ENCODE measurements at regions not wholly inside any gene's neighbourhood (a gene's known extent, or its start where the extent isn't known, plus 50 kb on each side); places are given as distances from the start of the nearest gene placed in this dataset.

- H3K4me3 ChIP-seq (ENCODE audit: low read length): no peak overlapping the region
- no peaks in the 10 kb centered on the region for H3K4me1 ChIP-seq (ENCODE audit: low read length)
- no peaks in the 10 kb centered on the region for H3K36me3 ChIP-seq (replicated peaks; ENCODE audit: low read depth, low read length)
- H3K79me2 ChIP-seq (ENCODE audit: low read length): no peaks in the 10 kb centered on the region
- H2AFZ ChIP-seq (ENCODE audit: low read depth, low read length): no peak overlapping the region
- H3K27ac ChIP-seq (ENCODE audit: low read length): no peak overlapping the region
- H3K4me2 ChIP-seq (ENCODE audit: low read length): no peak overlapping the region
- no peaks in the 10 kb centered on the region for H4K20me1 ChIP-seq (ENCODE audit: insufficient read depth, low read length)
- TF ChIP-seq EZH2phosphoT487 (IDR thresholded peaks at IDR 0.05; ENCODE audit: low read depth): no peak
- TF ChIP-seq, protein P1, sequence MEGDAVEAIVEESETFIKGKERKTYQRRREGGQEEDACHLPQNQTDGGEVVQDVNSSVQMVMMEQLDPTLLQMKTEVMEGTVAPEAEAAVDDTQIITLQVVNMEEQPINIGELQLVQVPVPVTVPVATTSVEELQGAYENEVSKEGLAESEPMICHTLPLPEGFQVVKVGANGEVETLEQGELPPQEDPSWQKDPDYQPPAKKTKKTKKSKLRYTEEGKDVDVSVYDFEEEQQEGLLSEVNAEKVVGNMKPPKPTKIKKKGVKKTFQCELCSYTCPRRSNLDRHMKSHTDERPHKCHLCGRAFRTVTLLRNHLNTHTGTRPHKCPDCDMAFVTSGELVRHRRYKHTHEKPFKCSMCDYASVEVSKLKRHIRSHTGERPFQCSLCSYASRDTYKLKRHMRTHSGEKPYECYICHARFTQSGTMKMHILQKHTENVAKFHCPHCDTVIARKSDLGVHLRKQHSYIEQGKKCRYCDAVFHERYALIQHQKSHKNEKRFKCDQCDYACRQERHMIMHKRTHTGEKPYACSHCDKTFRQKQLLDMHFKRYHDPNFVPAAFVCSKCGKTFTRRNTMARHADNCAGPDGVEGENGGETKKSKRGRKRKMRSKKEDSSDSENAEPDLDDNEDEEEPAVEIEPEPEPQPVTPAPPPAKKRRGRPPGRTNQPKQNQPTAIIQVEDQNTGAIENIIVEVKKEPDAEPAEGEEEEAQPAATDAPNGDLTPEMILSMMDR (IDR thresholded peaks at IDR 0.05; ENCODE audit: low read depth, low read length): no peak
- H3K27me3 ChIP-seq (ENCODE audit: low read depth, low read length): no peaks in the 10 kb centered on the region
- H3K9ac ChIP-seq (ENCODE audit: low read length): no peak overlapping the region
- H3K9me3 ChIP-seq (ENCODE audit: insufficient read depth, low read length): no peaks in the 10 kb centered on the region
Observed at GRCh38 chr2:58842501-58843155, 601.5 kb upstream of the FANCL start.

- Histone ChIP-seq H3K4me3 (ENCODE audit: low read length) (no peak overlapping the region), H3K36me3 (replicated peaks; ENCODE audit: low read depth, low read length) (no peaks in the 10 kb centered on the region), H3K79me2 (ENCODE audit: low read length) (no peaks in the 10 kb centered on the region), H3K27me3 (ENCODE audit: low read depth, low read length) (no peaks in the 10 kb centered on the region), H3K9ac (ENCODE audit: low read length) (no peak overlapping the region), H3K9me3 (ENCODE audit: insufficient read depth, low read length) (no peaks in the 10 kb centered on the region), H2AFZ (ENCODE audit: low read depth, low read length) (no peak overlapping the region), H3K4me2 (ENCODE audit: low read length) (no peak overlapping the region), H3K4me1 (ENCODE audit: low read length) (no peaks in the 10 kb centered on the region), H4K20me1 (ENCODE audit: insufficient read depth, low read length) (no peaks in the 10 kb centered on the region), H3K27ac (ENCODE audit: low read length) (no peak overlapping the region)
- no peak for TF ChIP-seq EZH2phosphoT487 (IDR thresholded peaks at IDR 0.05; ENCODE audit: low read depth)
- TF ChIP-seq, protein P1 (IDR thresholded peaks at IDR 0.05; ENCODE audit: low read depth, low read length): no peak
Observed at GRCh38 chr2:58834404-58834803, 593.3 kb upstream of the FANCL start.

GRCh38 chr2:58826795-58827194 lies 585.7 kb upstream of the FANCL start:
- no peak for TF ChIP-seq EZH2phosphoT487 (IDR thresholded peaks at IDR 0.05; ENCODE audit: low read depth)
- no peak overlapping the region for H3K27ac ChIP-seq (ENCODE audit: low read length)
- no peak overlapping the region for H3K9ac ChIP-seq (ENCODE audit: low read length)
- H3K27me3 ChIP-seq (ENCODE audit: low read depth, low read length): no peaks in the 10 kb centered on the region
- H2AFZ ChIP-seq (ENCODE audit: low read depth, low read length): no peak overlapping the region
- no peak overlapping the region for H3K4me3 ChIP-seq (ENCODE audit: low read length)
- no peak overlapping the region for H3K4me2 ChIP-seq (ENCODE audit: low read length)
- no peaks in the 10 kb centered on the region for H3K4me1 ChIP-seq (ENCODE audit: low read length)
- no peaks in the 10 kb centered on the region for H3K79me2 ChIP-seq (ENCODE audit: low read length)
- H3K36me3 ChIP-seq (replicated peaks; ENCODE audit: low read depth, low read length): no peaks in the 10 kb centered on the region
- no peaks in the 10 kb centered on the region for H3K9me3 ChIP-seq (ENCODE audit: insufficient read depth, low read length)
- no peaks in the 10 kb centered on the region for H4K20me1 ChIP-seq (ENCODE audit: insufficient read depth, low read length)

- Histone ChIP-seq H3K27ac (ENCODE audit: low read length) (no peak overlapping the region), H3K79me2 (ENCODE audit: low read length) (no peaks in the 10 kb centered on the region), H3K36me3 (replicated peaks; ENCODE audit: low read depth, low read length) (no peaks in the 10 kb centered on the region), H3K4me3 (ENCODE audit: low read length) (no peak overlapping the region), H3K4me1 (ENCODE audit: low read length) (no peaks in the 10 kb centered on the region), H3K9me3 (ENCODE audit: insufficient read depth, low read length) (no peaks in the 10 kb centered on the region), H4K20me1 (ENCODE audit: insufficient read depth, low read length) (no peaks in the 10 kb centered on the region), H2AFZ (ENCODE audit: low read depth, low read length) (no peak overlapping the region), H3K4me2 (ENCODE audit: low read length) (no peak overlapping the region), H3K27me3 (ENCODE audit: low read depth, low read length) (no peaks in the 10 kb centered on the region), H3K9ac (ENCODE audit: low read length) (no peak overlapping the region)
- TF ChIP-seq, protein P1 (IDR thresholded peaks at IDR 0.05; ENCODE audit: low read depth, low read length): no peak
- TF ChIP-seq EZH2phosphoT487 (IDR thresholded peaks at IDR 0.05; ENCODE audit: low read depth): no peak
Observed at GRCh38 chr2:58812771-58813344, 571.7 kb upstream of the FANCL start.

All from OCI-LY3 (cell line).